ENCODE measurements at regions not wholly inside any gene's neighbourhood (a gene's known extent, or its start where the extent isn't known, plus 50 kb on each side); places are given as distances from the start of the nearest gene placed in this dataset.

- Histone ChIP-seq H4K8ac (ENCODE audit: low read length) (no peak overlapping the region), H3K14ac (ENCODE audit: low read length in 2 of 2) (no peak overlapping the region), H3K27me3 (ENCODE audit: control insufficient read depth in 1 of 2, insufficient read depth in 1 of 2, low read length in 2 of 2) (no peaks in the 10 kb centered on the region), H3K4ac (ENCODE audit: low read depth in 1 of 2, low read length in 2 of 2) (no peak overlapping the region), H3K4me2 (ENCODE audit: low read length, poor library complexity, severe bottlenecking) (no peak overlapping the region), H3K27ac (ENCODE audit: low read length, poor library complexity, severe bottlenecking) (no peak overlapping the region), H2BK5ac (ENCODE audit: low read depth, low read length, poor library complexity, severe bottlenecking) (no peak overlapping the region), H2AFZ (ENCODE audit: low read depth, low read length) (no peak overlapping the region), H3K4me3 (ENCODE audit: insufficient read depth in 1 of 2, low read depth in 1 of 2, low read length in 2 of 2) (no peak overlapping the region), H3K23ac (ENCODE audit: low read length in 2 of 2) (no peak overlapping the region), H2BK12ac (ENCODE audit: low read length in 2 of 2) (no peak overlapping the region), H3K79me1 (replicated peaks; ENCODE audit: low read length, poor library complexity, severe bottlenecking) (no peaks in the 10 kb centered on the region), H3K9me3 (ENCODE audit: control insufficient read depth, low read length) (no peaks in the 10 kb centered on the region), H2AK5ac (ENCODE audit: low read length, severe bottlenecking) (no peak overlapping the region), H4K91ac (ENCODE audit: low read length) (no peak overlapping the region), H3K36me3 (ENCODE audit: control insufficient read depth in 1 of 2, insufficient read depth in 2 of 2, low read depth in 1 of 2, low read length in 2 of 2) (no peaks in the 10 kb centered on the region), H3K4me1 (ENCODE audit: control insufficient read depth, insufficient read depth, low read depth, low read length) (no peaks in the 10 kb centered on the region), H3K9ac (ENCODE audit: low read length) (no peak overlapping the region), H2BK15ac (ENCODE audit: low read depth, poor library complexity, severe bottlenecking) (no peak overlapping the region), H2BK120ac (ENCODE audit: low read depth, low read length) (no peak overlapping the region), H3K18ac (ENCODE audit: low read depth in 1 of 2, low read length in 2 of 2) (no peak overlapping the region)
- DNase-seq = no peak
- WGBS = 96% methylated on average over 2 of the region's 2 CpGs
Measured at GRCh38 chr3:55296030-55296429, 191.1 kb downstream of the WNT5A start.

GRCh38 chr3:55294557-55294956, 192.5 kb downstream of the WNT5A start:
- Histone ChIP-seq H2BK15ac (ENCODE audit: low read depth, poor library complexity, severe bottlenecking) (no peak overlapping the region), H3K27ac (ENCODE audit: low read length, poor library complexity, severe bottlenecking) (no peak overlapping the region), H3K4me3 (ENCODE audit: insufficient read depth in 1 of 2, low read depth in 1 of 2, low read length in 2 of 2) (no peak overlapping the region), H3K4me1 (ENCODE audit: control insufficient read depth, insufficient read depth, low read depth, low read length) (no peaks in the 10 kb centered on the region), H4K8ac (ENCODE audit: low read length) (no peak overlapping the region), H2BK5ac (ENCODE audit: low read depth, low read length, poor library complexity, severe bottlenecking) (no peak overlapping the region), H3K9me3 (ENCODE audit: control insufficient read depth, low read length) (no peaks in the 10 kb centered on the region), H2AFZ (ENCODE audit: low read depth, low read length) (no peak overlapping the region), H3K36me3 (ENCODE audit: control insufficient read depth in 1 of 2, insufficient read depth in 2 of 2, low read depth in 1 of 2, low read length in 2 of 2) (no peaks in the 10 kb centered on the region), H3K18ac (ENCODE audit: low read depth in 1 of 2, low read length in 2 of 2) (no peak overlapping the region), H3K23ac (ENCODE audit: low read length in 2 of 2) (no peak overlapping the region), H3K9ac (ENCODE audit: low read length) (no peak overlapping the region), H4K91ac (ENCODE audit: low read length) (no peak overlapping the region), H3K4me2 (ENCODE audit: low read length, poor library complexity, severe bottlenecking) (no peak overlapping the region), H3K4ac (ENCODE audit: low read depth in 1 of 2, low read length in 2 of 2) (no peak overlapping the region), H2BK120ac (ENCODE audit: low read depth, low read length) (no peak overlapping the region), H3K14ac (ENCODE audit: low read length in 2 of 2) (no peak overlapping the region), H2BK12ac (ENCODE audit: low read length in 2 of 2) (peak overlapping the region in 1 of 2 experiments; percentile 13), H2AK5ac (ENCODE audit: low read length, severe bottlenecking) (no peak overlapping the region), H3K27me3 (ENCODE audit: control insufficient read depth in 1 of 2, insufficient read depth in 1 of 2, low read length in 2 of 2) (no peaks in the 10 kb centered on the region), H3K79me1 (replicated peaks; ENCODE audit: low read length, poor library complexity, severe bottlenecking) (no peaks in the 10 kb centered on the region)
- no peak for DNase-seq
- 100% methylated on average over 2 of the region's 2 CpGs for WGBS

- no peak overlapping the region for H2AK5ac ChIP-seq (ENCODE audit: low read length, severe bottlenecking)
- no peaks in the 10 kb centered on the region for H3K9me3 ChIP-seq (ENCODE audit: control insufficient read depth, low read length)
- no peaks in the 10 kb centered on the region for H3K79me1 ChIP-seq (replicated peaks; ENCODE audit: low read length, poor library complexity, severe bottlenecking)
- no peak overlapping the region for H3K4me3 ChIP-seq (ENCODE audit: insufficient read depth in 1 of 2, low read depth in 1 of 2, low read length in 2 of 2)
- no peak overlapping the region for H3K23ac ChIP-seq (ENCODE audit: low read length in 2 of 2)
- 68% methylated on average over 9 of the region's 9 CpGs for WGBS
- no peak for DNase-seq
- H4K91ac ChIP-seq (ENCODE audit: low read length) = no peak overlapping the region
- H2BK12ac ChIP-seq (ENCODE audit: low read length in 2 of 2) = no peak overlapping the region
- H2BK5ac ChIP-seq (ENCODE audit: low read depth, low read length, poor library complexity, severe bottlenecking) = no peak overlapping the region
- H2BK120ac ChIP-seq (ENCODE audit: low read depth, low read length) = no peak overlapping the region
- no peak overlapping the region for H3K9ac ChIP-seq (ENCODE audit: low read length)
- no peak overlapping the region for H4K8ac ChIP-seq (ENCODE audit: low read length)
- no peaks in the 10 kb centered on the region for H3K4me1 ChIP-seq (ENCODE audit: control insufficient read depth, insufficient read depth, low read depth, low read length)
- H3K36me3 ChIP-seq (ENCODE audit: control insufficient read depth in 1 of 2, insufficient read depth in 2 of 2, low read depth in 1 of 2, low read length in 2 of 2) = no peaks in the 10 kb centered on the region
- H3K14ac ChIP-seq (ENCODE audit: low read length in 2 of 2) = no peak overlapping the region
- no peak overlapping the region for H2BK15ac ChIP-seq (ENCODE audit: low read depth, poor library complexity, severe bottlenecking)
- no peak overlapping the region for H3K4me2 ChIP-seq (ENCODE audit: low read length, poor library complexity, severe bottlenecking)
- H3K4ac ChIP-seq (ENCODE audit: low read depth in 1 of 2, low read length in 2 of 2) = no peak overlapping the region
- no peak overlapping the region for H3K27ac ChIP-seq (ENCODE audit: low read length, poor library complexity, severe bottlenecking)
- H2AFZ ChIP-seq (ENCODE audit: low read depth, low read length) = no peak overlapping the region
- H3K27me3 ChIP-seq (ENCODE audit: control insufficient read depth in 1 of 2, insufficient read depth in 1 of 2, low read length in 2 of 2) = no peaks in the 10 kb centered on the region
- H3K18ac ChIP-seq (ENCODE audit: low read depth in 1 of 2, low read length in 2 of 2) = no peak overlapping the region
Measured at GRCh38 chr3:55292360-55292759, 194.7 kb downstream of the WNT5A start.

GRCh38 chr3:55288657-55289056, 198.4 kb downstream of the WNT5A start:
- H3K9ac ChIP-seq (ENCODE audit: low read length) = no peak overlapping the region
- no peak overlapping the region for H2BK12ac ChIP-seq (ENCODE audit: low read length in 2 of 2)
- H3K23ac ChIP-seq (ENCODE audit: low read length in 2 of 2) = no peak overlapping the region
- H3K14ac ChIP-seq (ENCODE audit: low read length in 2 of 2) = no peak overlapping the region
- no peak overlapping the region for H3K4me3 ChIP-seq (ENCODE audit: insufficient read depth in 1 of 2, low read depth in 1 of 2, low read length in 2 of 2)
- H2BK120ac ChIP-seq (ENCODE audit: low read depth, low read length) = no peak overlapping the region
- H4K8ac ChIP-seq (ENCODE audit: low read length) = no peak overlapping the region
- H3K79me1 ChIP-seq (replicated peaks; ENCODE audit: low read length, poor library complexity, severe bottlenecking) = no peaks in the 10 kb centered on the region
- H3K36me3 ChIP-seq (ENCODE audit: control insufficient read depth in 1 of 2, insufficient read depth in 2 of 2, low read depth in 1 of 2, low read length in 2 of 2) = no peaks in the 10 kb centered on the region
- DNase-seq = peak; percentile 45
- no peak overlapping the region for H3K27ac ChIP-seq (ENCODE audit: low read length, poor library complexity, severe bottlenecking)
- H3K27me3 ChIP-seq (ENCODE audit: control insufficient read depth in 1 of 2, insufficient read depth in 1 of 2, low read length in 2 of 2) = no peaks in the 10 kb centered on the region
- H4K91ac ChIP-seq (ENCODE audit: low read length) = no peak overlapping the region
- H2AK5ac ChIP-seq (ENCODE audit: low read length, severe bottlenecking) = no peak overlapping the region
- no peak overlapping the region for H2AFZ ChIP-seq (ENCODE audit: low read depth, low read length)
- no peak overlapping the region for H3K18ac ChIP-seq (ENCODE audit: low read depth in 1 of 2, low read length in 2 of 2)
- no peak overlapping the region for H2BK5ac ChIP-seq (ENCODE audit: low read depth, low read length, poor library complexity, severe bottlenecking)
- no peaks in the 10 kb centered on the region for H3K4me1 ChIP-seq (ENCODE audit: control insufficient read depth, insufficient read depth, low read depth, low read length)
- H3K9me3 ChIP-seq (ENCODE audit: control insufficient read depth, low read length) = no peaks in the 10 kb centered on the region
- no peak overlapping the region for H2BK15ac ChIP-seq (ENCODE audit: low read depth, poor library complexity, severe bottlenecking)
- no peak overlapping the region for H3K4me2 ChIP-seq (ENCODE audit: low read length, poor library complexity, severe bottlenecking)
- H3K4ac ChIP-seq (ENCODE audit: low read depth in 1 of 2, low read length in 2 of 2) = no peak overlapping the region

All from mesenchymal stem cell (in vitro differentiated cells and primary cell).